ENCODE measurements at regions not wholly inside any gene's neighbourhood (a gene's known extent, or its start where the extent isn't known, plus 50 kb on each side); places are given as distances from the start of the nearest gene placed in this dataset.

DNA sequence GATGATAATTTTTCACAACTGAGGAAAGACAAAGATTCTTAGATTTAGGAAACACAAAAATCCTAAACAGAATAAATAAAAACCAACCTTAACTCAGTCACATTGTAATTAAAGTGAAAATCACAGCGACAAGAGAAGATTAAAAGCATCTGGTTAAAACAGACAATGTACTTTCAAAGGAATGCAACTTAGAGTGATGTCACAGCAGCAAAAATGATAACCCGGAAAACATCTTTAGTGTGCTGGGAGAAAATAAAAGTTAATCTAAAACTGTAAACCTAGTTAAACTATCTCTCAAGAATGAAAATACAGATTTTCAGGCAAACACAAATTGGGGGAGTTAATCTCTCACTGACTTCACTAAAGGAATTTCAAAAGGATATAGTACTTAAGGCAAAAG is 76.8 kb upstream of the OGFRL1 start:
- no peak for DNase-seq (ENCODE audit: low read depth)
- TF ChIP-seq, protein P1, sequence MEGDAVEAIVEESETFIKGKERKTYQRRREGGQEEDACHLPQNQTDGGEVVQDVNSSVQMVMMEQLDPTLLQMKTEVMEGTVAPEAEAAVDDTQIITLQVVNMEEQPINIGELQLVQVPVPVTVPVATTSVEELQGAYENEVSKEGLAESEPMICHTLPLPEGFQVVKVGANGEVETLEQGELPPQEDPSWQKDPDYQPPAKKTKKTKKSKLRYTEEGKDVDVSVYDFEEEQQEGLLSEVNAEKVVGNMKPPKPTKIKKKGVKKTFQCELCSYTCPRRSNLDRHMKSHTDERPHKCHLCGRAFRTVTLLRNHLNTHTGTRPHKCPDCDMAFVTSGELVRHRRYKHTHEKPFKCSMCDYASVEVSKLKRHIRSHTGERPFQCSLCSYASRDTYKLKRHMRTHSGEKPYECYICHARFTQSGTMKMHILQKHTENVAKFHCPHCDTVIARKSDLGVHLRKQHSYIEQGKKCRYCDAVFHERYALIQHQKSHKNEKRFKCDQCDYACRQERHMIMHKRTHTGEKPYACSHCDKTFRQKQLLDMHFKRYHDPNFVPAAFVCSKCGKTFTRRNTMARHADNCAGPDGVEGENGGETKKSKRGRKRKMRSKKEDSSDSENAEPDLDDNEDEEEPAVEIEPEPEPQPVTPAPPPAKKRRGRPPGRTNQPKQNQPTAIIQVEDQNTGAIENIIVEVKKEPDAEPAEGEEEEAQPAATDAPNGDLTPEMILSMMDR (IDR thresholded peaks at IDR 0.05; ENCODE audit: low read depth, low read length, missing control alignments): no peak

GRCh38 chr6:71220466-71220865 is 68.1 kb upstream of the OGFRL1 start:
- in situ Hi-C loops (cut with HindIII; ENCODE audit: low sequenced_read_pairs): no loop called here
- TF ChIP-seq, protein P1 (IDR thresholded peaks at IDR 0.05; ENCODE audit: low read depth, low read length, missing control alignments): no peak
- no peak for DNase-seq (ENCODE audit: low read depth)
- no peak overlapping the region for H3K4me3 ChIP-seq (ENCODE audit: low read depth, low read length)

More for the DNA sequence above, 76.8 kb upstream of the OGFRL1 start:
- H3K4me3 ChIP-seq (ENCODE audit: low read depth, low read length): no peak overlapping the region
- in situ Hi-C loops (cut with HindIII; ENCODE audit: low sequenced_read_pairs): no loop called here

GRCh38 chr6:71222671-71223070 is 65.9 kb upstream of the OGFRL1 start:
- no peak overlapping the region for H3K4me3 ChIP-seq (ENCODE audit: low read depth, low read length)
- in situ Hi-C loops (cut with HindIII; ENCODE audit: low sequenced_read_pairs): no loop called here
- TF ChIP-seq, protein P1 (IDR thresholded peaks at IDR 0.05; ENCODE audit: low read depth, low read length, missing control alignments): no peak
- DNase-seq (ENCODE audit: low read depth): no peak

GRCh38 chr6:71224011-71224410 is 64.6 kb upstream of the OGFRL1 start:
- in situ Hi-C loops (cut with HindIII; ENCODE audit: low sequenced_read_pairs): no loop called here
- no peak for DNase-seq (ENCODE audit: low read depth)
- TF ChIP-seq, protein P1 (IDR thresholded peaks at IDR 0.05; ENCODE audit: low read depth, low read length, missing control alignments): no peak
- H3K4me3 ChIP-seq (ENCODE audit: low read depth, low read length): no peak overlapping the region

GRCh38 chr6:71226151-71226550 is 62.5 kb upstream of the OGFRL1 start:
- H3K4me3 ChIP-seq (ENCODE audit: low read depth, low read length): no peak overlapping the region
- DNase-seq (ENCODE audit: low read depth): no peak
- in situ Hi-C loops (cut with HindIII; ENCODE audit: low sequenced_read_pairs): no loop called here
- TF ChIP-seq, protein P1 (IDR thresholded peaks at IDR 0.05; ENCODE audit: low read depth, low read length, missing control alignments): no peak

DNA sequence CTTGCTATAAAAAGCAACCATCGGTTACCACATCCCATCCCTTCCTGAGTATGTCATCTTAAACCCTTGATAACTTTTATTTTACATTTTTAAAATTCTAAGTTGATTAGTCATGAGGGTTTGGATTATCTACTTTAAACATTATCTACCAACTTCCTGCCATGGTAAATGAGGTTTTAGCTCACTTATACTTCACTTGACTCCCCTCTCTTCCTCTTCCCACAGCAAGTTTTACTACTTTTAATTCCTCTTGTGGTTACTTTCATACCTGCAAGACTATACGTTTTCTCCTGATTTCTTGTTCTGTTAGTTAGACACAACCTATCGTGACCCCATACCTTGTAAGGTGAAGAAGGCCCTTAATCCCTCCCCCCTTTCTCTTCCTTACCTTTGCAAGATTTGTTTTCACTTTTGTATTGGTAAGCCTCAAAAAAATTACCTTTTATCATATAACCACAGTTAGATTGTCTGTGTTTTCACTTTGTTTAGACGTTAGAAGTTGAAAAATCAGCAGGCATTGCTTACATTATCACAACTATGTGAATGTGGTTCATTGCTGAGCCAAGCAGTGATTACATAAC is 60.1 kb upstream of the OGFRL1 start:
- in situ Hi-C loops (cut with HindIII; ENCODE audit: low sequenced_read_pairs): no loop called here
- TF ChIP-seq, protein P1 (IDR thresholded peaks at IDR 0.05; ENCODE audit: low read depth, low read length, missing control alignments): no peak
- no peak for DNase-seq (ENCODE audit: low read depth)
- H3K4me3 ChIP-seq (ENCODE audit: low read depth, low read length): no peak overlapping the region

Measured in astrocyte of the cerebellum (primary cell).